ENCODE measurements at regions not wholly inside any gene's neighbourhood (a gene's known extent, or its start where the extent isn't known, plus 50 kb on each side); places are given as distances from the start of the nearest gene placed in this dataset.

GRCh38 chr9:109934136-109934856 is 154.3 kb downstream of the PALM2AKAP2 start:
- H3K9me3 ChIP-seq: no peaks in the 10 kb centered on the region
- H3K4me3 ChIP-seq: no peak overlapping the region
- TF ChIP-seq POLR2A (IDR thresholded peaks at IDR 0.05): no peak
- TF ChIP-seq CTCF (IDR thresholded peaks at IDR 0.05): no peak
- H3K36me3 ChIP-seq: no peaks in the 10 kb centered on the region
- H3K27me3 ChIP-seq: no peaks in the 10 kb centered on the region
- H3K27ac ChIP-seq: no peak overlapping the region
- no peaks in the 10 kb centered on the region for H3K4me1 ChIP-seq
- no peak for DNase-seq

- no peaks in the 10 kb centered on the region for H3K27me3 ChIP-seq
- no peak overlapping the region for H3K27ac ChIP-seq
Observed at GRCh38 chr9:109934857-109935215, 154.8 kb downstream of the PALM2AKAP2 start.

GRCh38 chr9:109935406-109936087 is 155.5 kb downstream of the PALM2AKAP2 start:
- no peak for TF ChIP-seq CTCF (IDR thresholded peaks at IDR 0.05)
- no peak for TF ChIP-seq POLR2A (IDR thresholded peaks at IDR 0.05)
- H3K4me1 ChIP-seq: no peaks in the 10 kb centered on the region

More at GRCh38 chr9:109934857-109935215, 154.8 kb downstream of the PALM2AKAP2 start:
- H3K36me3 ChIP-seq: no peaks in the 10 kb centered on the region
- no peak overlapping the region for H3K4me3 ChIP-seq
- DNase-seq: no peak
- no peaks in the 10 kb centered on the region for H3K9me3 ChIP-seq
- TF ChIP-seq CTCF (IDR thresholded peaks at IDR 0.05): no peak
- TF ChIP-seq POLR2A (IDR thresholded peaks at IDR 0.05): no peak
- no peaks in the 10 kb centered on the region for H3K4me1 ChIP-seq

GRCh38 chr9:109937861-109938453 is 158.0 kb downstream of the PALM2AKAP2 start:
- Histone ChIP-seq H3K9me3 (no peaks in the 10 kb centered on the region), H3K36me3 (no peaks in the 10 kb centered on the region), H3K4me1 (no peaks in the 10 kb centered on the region), H3K4me3 (no peak overlapping the region), H3K27me3 (no peaks in the 10 kb centered on the region), H3K27ac (no peak overlapping the region)
- DNase-seq: no peak
- TF ChIP-seq POLR2A (IDR thresholded peaks at IDR 0.05): no peak
- TF ChIP-seq CTCF (IDR thresholded peaks at IDR 0.05): no peak

More at GRCh38 chr9:109935406-109936087, 155.5 kb downstream of the PALM2AKAP2 start:
- DNase-seq: no peak
- Histone ChIP-seq H3K27ac (no peak overlapping the region), H3K4me3 (no peak overlapping the region), H3K27me3 (no peaks in the 10 kb centered on the region), H3K36me3 (no peaks in the 10 kb centered on the region), H3K9me3 (no peaks in the 10 kb centered on the region)

- H3K9me3 ChIP-seq: no peaks in the 10 kb centered on the region
- H3K36me3 ChIP-seq: no peaks in the 10 kb centered on the region
- H3K4me3 ChIP-seq: no peak overlapping the region
- no peak for TF ChIP-seq POLR2A (IDR thresholded peaks at IDR 0.05)
- no peak for TF ChIP-seq CTCF (IDR thresholded peaks at IDR 0.05)
- H3K4me1 ChIP-seq: no peaks in the 10 kb centered on the region
- no peak for DNase-seq
- H3K27ac ChIP-seq: no peak overlapping the region
- H3K27me3 ChIP-seq: no peaks in the 10 kb centered on the region
Observed at GRCh38 chr9:109939698-109940342, 159.8 kb downstream of the PALM2AKAP2 start.
